PFSK-1 (cell line): ENCODE measurements at regions not wholly inside any gene's neighbourhood (a gene's known extent, or its start where the extent isn't known, plus 50 kb on each side); places are given as distances from the start of the nearest gene placed in this dataset.

ENCODE experiments used
- FOXP2 ChIP-seq: optimal IDR thresholded peaks from 2 replicates; pipeline ENCODE3; 2011; ENCODE audit warnings: borderline replicate concordance, control low read depth, inconsistent platforms; ENCODE audit not compliant: insufficient read depth; ENCODE audit errors: extremely low read length, extremely low read depth
- POLR2AphosphoS5 ChIP-seq: IDR thresholded peaks from 2 replicates; pipeline ENCODE4 v1.6.1; 2012; ENCODE audit warnings: low read depth, mild to moderate bottlenecking, control low read depth, low read length, moderate library complexity
- REST ChIP-seq, 2 experiments: IDR thresholded peaks; 2 replicates each; pipeline versions ENCODE4 v1.6.1 to v1.8.0; 2011 to 2012; ENCODE audit warnings: low read depth in 2 of 2, low read length in 2 of 2, control low read depth in 1 of 2, inconsistent platforms in 1 of 2, mild to moderate bottlenecking in 1 of 2, moderate library complexity in 1 of 2; ENCODE audit not compliant: insufficient read depth in 1 of 2
- SIN3A ChIP-seq: IDR thresholded peaks from 2 replicates; pipeline ENCODE4 v1.6.1; 2012; ENCODE audit warnings: mild to moderate bottlenecking, low read length, moderate library complexity, borderline replicate concordance; ENCODE audit not compliant: insufficient read depth
- TAF1 ChIP-seq: IDR thresholded peaks from 2 replicates; pipeline ENCODE4 v1.6.1; 2012; ENCODE audit warnings: low read length, control low read depth, borderline replicate concordance; ENCODE audit not compliant: insufficient read depth

- TF ChIP-seq FOXP2 (no peak), POLR2AphosphoS5 (no peak), REST (IDR thresholded peaks at IDR 0.05; ENCODE audit: insufficient read depth in 1 of 2, low read depth in 2 of 2, low read length in 2 of 2) (no peak), SIN3A (no peak), TAF1 (no peak)
These were observed 306.9 kb upstream of the NREP start for GRCh38 chr5:112063856-112064255.

GRCh38 chr5:112063191-112063590, 306.2 kb upstream of the NREP start:
- TF ChIP-seq SIN3A (no peak), TAF1 (no peak), FOXP2 (no peak), REST (IDR thresholded peaks at IDR 0.05; ENCODE audit: insufficient read depth in 1 of 2, low read depth in 2 of 2, low read length in 2 of 2) (no peak), POLR2AphosphoS5 (no peak)

GRCh38 chr5:112062181-112062580, 305.2 kb upstream of the NREP start:
- TF ChIP-seq POLR2AphosphoS5, result no peak
- TF ChIP-seq FOXP2, result no peak
- no peak for TF ChIP-seq TAF1
- no peak for TF ChIP-seq REST (IDR thresholded peaks at IDR 0.05; ENCODE audit: insufficient read depth in 1 of 2, low read depth in 2 of 2, low read length in 2 of 2)
- TF ChIP-seq SIN3A, result no peak

GRCh38 chr5:112061666-112062065, 304.7 kb upstream of the NREP start:
- TF ChIP-seq SIN3A (no peak), POLR2AphosphoS5 (no peak), TAF1 (no peak), REST (IDR thresholded peaks at IDR 0.05; ENCODE audit: insufficient read depth in 1 of 2, low read depth in 2 of 2, low read length in 2 of 2) (no peak), FOXP2 (no peak)

- TF ChIP-seq TAF1 (no peak), FOXP2 (no peak), POLR2AphosphoS5 (no peak), REST (IDR thresholded peaks at IDR 0.05; ENCODE audit: insufficient read depth in 1 of 2, low read depth in 2 of 2, low read length in 2 of 2) (no peak), SIN3A (no peak)
These were observed 302.7 kb upstream of the NREP start for GRCh38 chr5:112059579-112060135.
